H9 (cell line): ENCODE measurements at regions not wholly inside any gene's neighbourhood (a gene's known extent, or its start where the extent isn't known, plus 50 kb on each side); places are given as distances from the start of the nearest gene placed in this dataset.

Source experiments
- DNase-seq: peaks from one replicate; pipeline ENCODE4 v3.0.0-alpha.2; 2017
- H2AFZ ChIP-seq: one replicate; pipeline ENCODE4 v1.6.1; 2013; ENCODE audit warnings: mild to moderate bottlenecking, low read length, control low read depth, moderate library complexity
- H2AK5ac ChIP-seq: 2 replicates; pipeline ENCODE4 v1.6.1; 2013; ENCODE audit warnings: low read length, control low read depth, mixed read lengths; ENCODE audit not compliant: insufficient read length
- H2BK120ac ChIP-seq: one replicate; pipeline ENCODE4 v1.6.1; 2013; ENCODE audit warnings: low read depth, mild to moderate bottlenecking, low read length, control low read depth, inconsistent platforms; ENCODE audit not compliant: poor library complexity, severe bottlenecking
- H2BK12ac ChIP-seq: 2 replicates; pipeline ENCODE4 v1.6.1; 2013; ENCODE audit warnings: low read length, control low read depth, mixed read lengths, low read depth; ENCODE audit not compliant: insufficient read length
- H2BK15ac ChIP-seq: 2 replicates; pipeline ENCODE4 v1.6.1; 2013; ENCODE audit warnings: low read depth, low read length, control low read depth
- H2BK20ac ChIP-seq: one replicate; pipeline ENCODE4 v1.6.1; 2013; ENCODE audit warnings: low read depth, mild to moderate bottlenecking, low read length, control low read depth, inconsistent platforms; ENCODE audit not compliant: poor library complexity, severe bottlenecking
- H2BK5ac ChIP-seq: 2 replicates; pipeline ENCODE4 v1.6.1; 2013; ENCODE audit warnings: low read length, control low read depth, mixed read lengths; ENCODE audit not compliant: insufficient read length
- H3K14ac ChIP-seq: 2 replicates; pipeline ENCODE4 v1.6.1; 2013; ENCODE audit warnings: low read length, control low read depth; ENCODE audit not compliant: insufficient read depth
- H3K18ac ChIP-seq: 2 replicates; pipeline ENCODE4 v1.6.1; 2013; ENCODE audit warnings: low read depth, mild to moderate bottlenecking, mixed read lengths, low read length, control low read depth; ENCODE audit not compliant: insufficient read length
- H3K23ac ChIP-seq: 2 replicates; pipeline ENCODE4 v1.6.1; 2013; ENCODE audit warnings: low read length, control low read depth, mixed read lengths, low read depth; ENCODE audit not compliant: insufficient read length
- H3K23me2 ChIP-seq: 2 replicates; pipeline ENCODE4 v1.6.1; 2013; ENCODE audit warnings: low read depth, mild to moderate bottlenecking, mixed read lengths, low read length, control low read depth; ENCODE audit not compliant: insufficient read length, poor library complexity, severe bottlenecking
- H3K27ac ChIP-seq: 2 replicates; pipeline ENCODE4 v1.5.1; 2013; ENCODE audit warnings: low read length, control low read depth, mixed read lengths, low read depth; ENCODE audit not compliant: insufficient read length
- H3K27me3 ChIP-seq: 2 replicates; pipeline ENCODE4 v1.6.1; 2013; ENCODE audit warnings: low read length, control low read depth, inconsistent platforms; ENCODE audit not compliant: insufficient read depth
- H3K4ac ChIP-seq: 2 replicates; pipeline ENCODE4 v1.6.1; 2013; ENCODE audit warnings: low read depth, mild to moderate bottlenecking, control low read depth, inconsistent platforms, low read length, moderate library complexity
- H3K4me1 ChIP-seq: 2 replicates; pipeline ENCODE4 v1.6.1; 2013; ENCODE audit warnings: low read length, control low read depth, inconsistent platforms; ENCODE audit not compliant: insufficient read depth
- H3K4me2 ChIP-seq: 2 replicates; pipeline ENCODE4 v1.6.1; 2013; ENCODE audit warnings: low read length, control low read depth, mixed read lengths; ENCODE audit not compliant: insufficient read length, insufficient read depth
- H3K56ac ChIP-seq: 2 replicates; pipeline ENCODE4 v1.6.1; 2013; ENCODE audit warnings: low read depth, mild to moderate bottlenecking, mixed read lengths, low read length, control low read depth; ENCODE audit not compliant: insufficient read length
- H3K79me1 ChIP-seq: 2 replicates; pipeline ENCODE4 v1.6.1; 2013; ENCODE audit warnings: low read depth, mild to moderate bottlenecking, moderate library complexity, low read length, control low read depth, inconsistent platforms; ENCODE audit not compliant: insufficient read depth, poor library complexity, severe bottlenecking
- H3K79me2 ChIP-seq: 2 replicates; pipeline ENCODE4 v1.6.1; 2013; ENCODE audit warnings: low read length, control low read depth, inconsistent platforms; ENCODE audit not compliant: insufficient read depth
- H3K9ac ChIP-seq: 2 replicates; pipeline ENCODE4 v1.6.1; 2013; ENCODE audit warnings: low read length, control low read depth, mixed read lengths; ENCODE audit not compliant: insufficient read length; ENCODE audit errors: extremely low read depth
- H3K9me3 ChIP-seq: one replicate; pipeline ENCODE4 v1.6.1; 2013; ENCODE audit warnings: low read depth, low read length, inconsistent platforms; ENCODE audit not compliant: control insufficient read depth
- H3T11ph ChIP-seq: one replicate; pipeline ENCODE4 v1.6.1; 2013; ENCODE audit warnings: mild to moderate bottlenecking, low read length, control low read depth, inconsistent platforms
- H4K20me1 ChIP-seq: one replicate; pipeline ENCODE4 v1.6.1; 2013; ENCODE audit not compliant: control insufficient read depth, insufficient read length, insufficient read depth
- H4K5ac ChIP-seq: 2 replicates; pipeline ENCODE4 v1.6.1; 2013; ENCODE audit warnings: low read depth, mild to moderate bottlenecking, mixed read lengths, low read length, control low read depth; ENCODE audit not compliant: insufficient read length
- H4K8ac ChIP-seq: replicated peaks from 2 replicates; pipeline ENCODE4 v1.6.1; 2013; ENCODE audit warnings: low read length, control low read depth, mixed read lengths, low read depth; ENCODE audit not compliant: insufficient read length
- H4K91ac ChIP-seq: 2 replicates; pipeline ENCODE4 v1.6.1; 2013; ENCODE audit warnings: low read depth, mild to moderate bottlenecking, moderate library complexity, mixed read lengths, low read length, control low read depth; ENCODE audit not compliant: insufficient read length
- H3K27ac Mint-ChIP-seq, 3 experiments: 2 replicates in 2 of 3; 3 replicates in 1 of 3; pipeline ENCODE4 v1.8.0; 2020 to 2021; ENCODE audit warnings: mixed read lengths in 3 of 3, mild to moderate bottlenecking in 1 of 3, moderate library complexity in 1 of 3
- H3K27me3 Mint-ChIP-seq: 2 replicates; pipeline ENCODE4 v1.8.0; 2021; ENCODE audit warnings: low read depth, mild to moderate bottlenecking, moderate library complexity, mixed read lengths
- H3K36me3 Mint-ChIP-seq, 3 experiments: 2 replicates in 2 of 3; 3 replicates in 1 of 3; pipeline ENCODE4 v1.8.0; 2020 to 2021; ENCODE audit warnings: low read depth in 3 of 3, mixed read lengths in 3 of 3; ENCODE audit not compliant: insufficient read depth in 1 of 3
- H3K4me1 Mint-ChIP-seq, 2 experiments: 2 replicates each; pipeline ENCODE4 v1.8.0; 2020; ENCODE audit warnings: mixed read lengths in 2 of 2
- H3K4me3 Mint-ChIP-seq, 2 experiments: 2 replicates in 1 of 2; 3 replicates in 1 of 2; pipeline ENCODE4 v1.8.0; 2020 to 2021; ENCODE audit warnings: mild to moderate bottlenecking in 2 of 2, mixed read lengths in 2 of 2, moderate library complexity in 1 of 2
- H3K9me3 Mint-ChIP-seq, 2 experiments: 2 replicates in 1 of 2; 3 replicates in 1 of 2; pipeline ENCODE4 v1.8.0; 2020; ENCODE audit warnings: mild to moderate bottlenecking in 2 of 2, mixed read lengths in 2 of 2, moderate library complexity in 1 of 2
- CTCF ChIP-seq: fragments of 200-600 bp; sonication (generic); conservative IDR thresholded peaks from 3 replicates; pipeline ENCODE4 v1.8.0; 2021; ENCODE audit warnings: antibody characterized with exemption, mild to moderate bottlenecking
- WGBS: extraction: QIAGEN DNeasy Blood & Tissue Kit; methylation state at CpG from one replicate; pipeline ENCODE4 v1.1.7; 2013; ENCODE audit warnings: missing lambda C conversion rate, low lambda C conversion rate, mixed read lengths; ENCODE audit not compliant: insufficient read length; ENCODE audit errors: extremely low coverage; 5-methylcytosine and 5-hydroxymethylcytosine counted together

- Histone ChIP-seq H3K9ac (no peak overlapping the region), H3K4ac (no peak overlapping the region), H3K18ac (no peak overlapping the region), H4K5ac (no peak overlapping the region), H3K27me3 (no peaks in the 10 kb centered on the region), H3K27ac (no peak overlapping the region), H3K14ac (no peak overlapping the region), H2BK5ac (no peak overlapping the region), H3K56ac (no peak overlapping the region), H2BK20ac (no peak overlapping the region), H3K4me2 (no peak overlapping the region), H2AFZ (no peak overlapping the region), H2BK15ac (no peak overlapping the region), H3K9me3 (no peaks in the 10 kb centered on the region), H2BK12ac (no peak overlapping the region), H3K79me1 (no peaks in the 10 kb centered on the region), H4K20me1 (no peaks in the 10 kb centered on the region), H3K79me2 (no peaks in the 10 kb centered on the region), H3K23ac (no peak overlapping the region), H2AK5ac (no peak overlapping the region), H4K8ac (no peak overlapping the region), H3T11ph (no peak overlapping the region), H2BK120ac (no peak overlapping the region), H3K23me2 (no peaks in the 10 kb centered on the region), H3K4me1 (no peaks in the 10 kb centered on the region; the same call in 1 of the 2 replicates), H4K91ac (no peak overlapping the region)
- H3K27me3 Mint-ChIP-seq, result no peaks in the 10 kb centered on the region
- H3K27ac Mint-ChIP-seq, result no peak overlapping the region
- TF ChIP-seq CTCF, result no peak
- peaks cover 12 to 16% of the 10 kb centered on the region in 2 experiments; a peak in 4 of 5 replicates for H3K9me3 Mint-ChIP-seq
- peaks cover 0 to 20% (median 5%) of the 10 kb centered on the region in 3 experiments; a peak in 4 of 7 replicates for H3K36me3 Mint-ChIP-seq
- no peak overlapping the region for H3K4me3 Mint-ChIP-seq
- H3K4me1 Mint-ChIP-seq, result peaks cover 12% of the 10 kb centered on the region in 2 experiments
- no CpG with 5 or more reads among the region's 4 CpGs for WGBS
- no peak for DNase-seq
These were observed 209.6 kb upstream of the SLC30A5 start for GRCh38 chr5:68884144-68884754.
